DND-41 (cell line): ENCODE measurements at regions not wholly inside any gene's neighbourhood (a gene's known extent, or its start where the extent isn't known, plus 50 kb on each side); places are given as distances from the start of the nearest gene placed in this dataset.

Experiments used
- EZH2 ChIP-seq: IDR thresholded peaks from 3 replicates; pipeline ENCODE4 v1.6.1; 2012; ENCODE audit warnings: borderline replicate concordance, low read depth, mild to moderate bottlenecking, moderate library complexity, low read length, inconsistent platforms; ENCODE audit not compliant: severe bottlenecking
- TF ChIP-seq, protein P1 (sequence below): IDR thresholded peaks from 2 replicates; pipeline ENCODE4 v1.5.1; 2012; ENCODE audit warnings: borderline replicate concordance, low read length, moderate library complexity, mild to moderate bottlenecking; ENCODE audit not compliant: poor library complexity, severe bottlenecking; ENCODE audit errors: extremely low read depth

DNA sequence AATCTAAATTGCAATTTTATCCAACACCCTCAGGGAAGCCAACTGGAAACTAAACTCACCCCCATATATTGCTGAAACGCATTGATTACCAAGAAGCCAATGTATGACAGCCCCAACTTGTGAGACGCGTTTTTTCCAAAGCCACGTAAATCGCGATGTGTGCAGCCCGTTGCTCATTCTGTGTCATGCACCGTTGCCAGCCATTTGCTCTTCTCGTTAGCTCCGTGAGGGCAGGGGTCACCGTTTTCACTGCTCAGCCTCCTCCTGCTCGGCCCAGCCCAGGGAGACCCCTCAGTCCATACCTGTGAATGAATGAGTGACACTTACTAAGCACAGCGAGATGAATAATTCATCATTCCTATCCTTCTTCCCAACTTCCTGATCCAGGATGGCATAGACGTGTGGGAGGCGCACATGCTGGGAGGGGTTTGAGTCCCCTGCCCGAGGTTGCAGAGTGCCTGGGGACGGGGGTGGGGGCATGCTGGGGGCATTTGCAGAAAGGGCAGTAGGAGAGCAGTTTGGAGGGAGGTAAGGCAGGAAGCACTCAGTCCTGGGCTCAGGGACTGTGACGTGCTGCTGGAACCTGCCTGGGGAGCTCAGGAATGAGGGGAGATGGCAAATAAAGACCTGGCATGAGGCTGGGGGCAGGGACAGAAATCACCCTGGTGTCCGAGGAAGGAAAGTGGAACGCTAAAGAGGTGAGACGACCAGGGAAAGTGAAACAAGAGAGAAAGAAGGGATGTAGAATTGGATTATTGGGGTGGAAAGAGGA, 104.2 kb upstream of the SDK1 start:
- TF ChIP-seq, protein P1, sequence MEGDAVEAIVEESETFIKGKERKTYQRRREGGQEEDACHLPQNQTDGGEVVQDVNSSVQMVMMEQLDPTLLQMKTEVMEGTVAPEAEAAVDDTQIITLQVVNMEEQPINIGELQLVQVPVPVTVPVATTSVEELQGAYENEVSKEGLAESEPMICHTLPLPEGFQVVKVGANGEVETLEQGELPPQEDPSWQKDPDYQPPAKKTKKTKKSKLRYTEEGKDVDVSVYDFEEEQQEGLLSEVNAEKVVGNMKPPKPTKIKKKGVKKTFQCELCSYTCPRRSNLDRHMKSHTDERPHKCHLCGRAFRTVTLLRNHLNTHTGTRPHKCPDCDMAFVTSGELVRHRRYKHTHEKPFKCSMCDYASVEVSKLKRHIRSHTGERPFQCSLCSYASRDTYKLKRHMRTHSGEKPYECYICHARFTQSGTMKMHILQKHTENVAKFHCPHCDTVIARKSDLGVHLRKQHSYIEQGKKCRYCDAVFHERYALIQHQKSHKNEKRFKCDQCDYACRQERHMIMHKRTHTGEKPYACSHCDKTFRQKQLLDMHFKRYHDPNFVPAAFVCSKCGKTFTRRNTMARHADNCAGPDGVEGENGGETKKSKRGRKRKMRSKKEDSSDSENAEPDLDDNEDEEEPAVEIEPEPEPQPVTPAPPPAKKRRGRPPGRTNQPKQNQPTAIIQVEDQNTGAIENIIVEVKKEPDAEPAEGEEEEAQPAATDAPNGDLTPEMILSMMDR = no peak
- no peak for TF ChIP-seq EZH2
